Uterus (tissue), 2 donors: ENCODE measurements at regions not wholly inside any gene's neighbourhood (a gene's known extent, or its start where the extent isn't known, plus 50 kb on each side); places are given as distances from the start of the nearest gene placed in this dataset.

ENCODE experiments used
- CTCF ChIP-seq, 4 experiments: fragments of 200-600 bp in 2 of 4; fragments of 450-650 bp in 2 of 4; sonication (generic) in 2 of 4; IDR thresholded peaks; one replicate each; pipeline ENCODE4 v1.5.1; 2016 to 2019; ENCODE audit warnings: antibody characterized with exemption in 4 of 4, mild to moderate bottlenecking in 2 of 4, moderate library complexity in 1 of 4
- POLR2A ChIP-seq, 2 donors: fragments of 450-650 bp; IDR thresholded peaks; one replicate each; pipeline ENCODE4 v1.6.1; 2016; ENCODE audit warnings: antibody characterized with exemption in 2 of 2, mild to moderate bottlenecking in 1 of 2, moderate library complexity in 1 of 2

- TF ChIP-seq CTCF (IDR thresholded peaks at IDR 0.05) (no peak), POLR2A (IDR thresholded peaks at IDR 0.05) (no peak)
Observed at GRCh38 chr4:74603186-74603585, 158.2 kb downstream of the AREG start.
